ENCODE measurements at regions not wholly inside any gene's neighbourhood (a gene's known extent, or its start where the extent isn't known, plus 50 kb on each side); places are given as distances from the start of the nearest gene placed in this dataset.

- ChIA-PET POLR2A (ENCODE audit: unreplicated experiment) (no interaction called here), CTCF (no interaction called here)
- in situ Hi-C loops (cut with MboI; ENCODE audit: low sequenced_read_pairs) (no loop called here), intact Hi-C loops (cut with micrococcal nuclease) (no loop called here), dilution Hi-C loops (cut with HindIII; ENCODE audit: low sequenced_read_pairs, unreplicated experiment) (no loop called here)
- Histone ChIP-seq H2AFZ (replicated peaks; ENCODE audit: low read length, poor library complexity) (no peak overlapping the region), H2BK5ac (ENCODE audit: low read depth, low read length, poor library complexity, severe bottlenecking) (no peak overlapping the region), H3K27me3 (ENCODE audit: control insufficient read depth, insufficient read depth, low read length) (peaks cover 24% of the 10 kb centered on the region), H3K27ac (ENCODE audit: insufficient read depth, low read length) (no peak overlapping the region), H2BK120ac (ENCODE audit: low read depth, low read length) (no peak overlapping the region), H2BK20ac (ENCODE audit: low read depth, low read length) (no peak overlapping the region), H3K4ac (ENCODE audit: low read depth, low read length) (no peak overlapping the region), H3K9me3 (ENCODE audit: control insufficient read depth, insufficient read depth, low read length) (peaks cover 6% of the 10 kb centered on the region), H2AK9ac (replicated peaks; ENCODE audit: low read depth, low read length, poor library complexity) (no peak overlapping the region), H3K14ac (replicated peaks; ENCODE audit: low read depth, low read length) (no peak overlapping the region), H3K4me3 (ENCODE audit: insufficient read depth, low read depth, low read length) (no peak overlapping the region), H4K20me1 (ENCODE audit: insufficient read depth, low read length) (no peaks in the 10 kb centered on the region), H3K9me1 (ENCODE audit: insufficient read depth, low read length) (no peaks in the 10 kb centered on the region), H3K4me2 (ENCODE audit: low read depth, low read length) (no peak overlapping the region), H3K9ac (ENCODE audit: low read depth, low read length) (no peak overlapping the region), H3K79me1 (ENCODE audit: low read depth in 1 of 2, low read length in 2 of 2) (no peaks in the 10 kb centered on the region), H4K5ac (ENCODE audit: low read depth, low read length) (no peak overlapping the region), H4K91ac (ENCODE audit: insufficient read depth, low read depth, low read length) (no peak overlapping the region), H3K4me1 (ENCODE audit: control insufficient read depth, insufficient read depth, low read length) (peaks cover 1% of the 10 kb centered on the region; the same call in 1 of the 2 replicates), H3K36me3 (ENCODE audit: control insufficient read depth, insufficient read depth, low read length) (no peaks in the 10 kb centered on the region), H2AK5ac (ENCODE audit: low read depth, low read length) (no peak overlapping the region), H3K56ac (ENCODE audit: extremely low read depth, insufficient read depth, low read length) (no peak overlapping the region), H3K18ac (ENCODE audit: low read depth, low read length) (no peak overlapping the region), H2BK15ac (ENCODE audit: low read depth, low read length) (no peak overlapping the region), H4K8ac (ENCODE audit: low read depth in 2 of 2, low read length in 2 of 2) (no peak overlapping the region), H3K23ac (ENCODE audit: low read depth, low read length) (no peak overlapping the region)
- no CpG with 5 or more reads among the region's 8 CpGs for WGBS, 2 experiments (ENCODE audit: extremely low coverage in 2 of 2, insufficient read length in 1 of 2)
- DNase-seq (no peak), ATAC-seq (ENCODE audit: low read depth) (no peak)
- no TSS peak for BruUV-seq (replicated peaks)
- TF ChIP-seq RCOR1 (IDR thresholded peaks at IDR 0.05; ENCODE audit: insufficient replicate concordance, low read length) (no peak), POLR2A (IDR thresholded peaks at IDR 0.05; ENCODE audit: low read depth, low read length) (no peak), CHD1 (IDR thresholded peaks at IDR 0.05; ENCODE audit: low read depth, low read length) (no peak), RAD21 (IDR thresholded peaks at IDR 0.05; ENCODE audit: low read length) (no peak), ELK1 (IDR thresholded peaks at IDR 0.05; ENCODE audit: borderline replicate concordance, low read depth, low read length) (no peak), MAZ (IDR thresholded peaks at IDR 0.05; ENCODE audit: borderline replicate concordance, low read depth, low read length) (no peak), CEBPB (IDR thresholded peaks at IDR 0.05; ENCODE audit: low read depth, low read length) (no peak), SMC3 (IDR thresholded peaks at IDR 0.05; ENCODE audit: low read depth, low read length) (no peak), FOS (IDR thresholded peaks at IDR 0.05; ENCODE audit: low read depth, low read length) (no peak), MXI1 (IDR thresholded peaks at IDR 0.05; ENCODE audit: borderline replicate concordance, low read depth, low read length) (no peak), NFE2L2 (IDR thresholded peaks at IDR 0.05; ENCODE audit: low read depth, low read length) (no peak), RFX5 (IDR thresholded peaks at IDR 0.05; ENCODE audit: low read depth, low read length) (no peak), BHLHE40 (IDR thresholded peaks at IDR 0.05; ENCODE audit: low read depth, low read length) (no peak), CTCF (conservative IDR thresholded peaks at IDR 0.05; ENCODE audit: low read depth, low read length) (no peak), USF2 (IDR thresholded peaks at IDR 0.05; ENCODE audit: low read depth, low read length) (no peak), MAFK (IDR thresholded peaks at IDR 0.05; ENCODE audit: low read depth, low read length) (no peak)
These were observed 168.0 kb upstream of the ZNF618 start for GRCh38 chr9:113707953-113708695.

Measured in IMR-90 (cell line).